HCT116 (cell line): ENCODE measurements at regions not wholly inside any gene's neighbourhood (a gene's known extent, or its start where the extent isn't known, plus 50 kb on each side); places are given as distances from the start of the nearest gene placed in this dataset.

ENCODE experiments used
- ATAC-seq: fragments of 200-7000 bp; cut with Tn5 transposase; 2 replicates; pipeline ENCODE4 v1.9.1; 2020; ENCODE audit warnings: mild to moderate bottlenecking, moderate library complexity
- BruUV-seq: library from RNA; stranded (reverse); fragments of 400-500 nt; replicated peaks from 2 replicates; lab custom pipeline; 2021; lab: Mats Ljungman, UMichigan
- CTCF ChIA-PET: fragments of 300-600 bp; sonication (Branson Sonifier 250); formaldehyde crosslinking; loops from one replicate; lab custom pipeline; 2021; ENCODE audit warnings: antibody characterized with exemption; lab: Charles Lee
- POLR2A ChIA-PET: fragments of 300-600, 350-600 bp; sonication (Branson Sonifier 250); formaldehyde crosslinking; loops from one replicate; lab custom pipeline; 2021; ENCODE audit warnings: antibody characterized with exemption; lab: Charles Lee
- RAD21 ChIA-PET, 2 experiments: fragments of 300-600 bp; sonication (Branson Sonifier 250); formaldehyde crosslinking; loops; one replicate each; lab custom pipeline; 2023; ENCODE audit warnings: low total read pairs in 2 of 2; ENCODE audit not compliant: uncharacterized antibody in 2 of 2, unreplicated experiment in 2 of 2, low non-redundant PET in 1 of 2; lab: Charles Lee
- DNase-seq: peaks from one replicate; pipeline ENCODE4 v3.0.0-alpha.2; 2010; ENCODE audit warnings: low read depth, low spot score
- H2AFZ ChIP-seq: fragments of 200-600 bp; shearing (Covaris generic), sonication (generic); 2 replicates; pipeline ENCODE4 v1.6.1; 2017; ENCODE audit warnings: low read depth, mixed run types, mixed read lengths, antibody characterized with exemption, low read length; ENCODE audit not compliant: poor library complexity, severe bottlenecking
- H3K27ac ChIP-seq: 2 replicates; pipeline ENCODE4 v1.5.1; 2012; ENCODE audit warnings: low read depth, low read length
- H3K27me3 ChIP-seq: fragments of 200-600 bp; sonication (generic); 2 replicates; pipeline ENCODE4 v1.6.1; 2016; ENCODE audit warnings: mixed run types, low read length, mixed read lengths; ENCODE audit not compliant: insufficient read depth
- H3K36me3 ChIP-seq, 2 experiments: fragments of 200-500 bp in 1 of 2; fragments of 200-600 bp in 1 of 2; sonication (Bioruptor generic) in 1 of 2; sonication (generic) in 1 of 2; 2 replicates each; pipeline versions ENCODE4 v1.5.1 to v1.6.1; 2014 to 2016; ENCODE audit warnings: low read length in 2 of 2, inconsistent platforms in 1 of 2, mixed read lengths in 1 of 2, mixed run types in 1 of 2; ENCODE audit not compliant: insufficient read depth in 2 of 2, control insufficient read depth in 1 of 2
- H3K4me1 ChIP-seq, 2 experiments: fragments of 200-600 bp in 1 of 2; sonication (generic) in 1 of 2; 2 replicates each; pipeline versions ENCODE4 v1.5.1 to v1.6.1; 2012 to 2017; ENCODE audit warnings: low read length in 2 of 2, inconsistent platforms in 1 of 2, mild to moderate bottlenecking in 1 of 2, mixed read lengths in 1 of 2, mixed run types in 1 of 2, moderate library complexity in 1 of 2; ENCODE audit not compliant: insufficient read depth in 2 of 2, control insufficient read depth in 1 of 2
- H3K4me2 ChIP-seq: fragments of 200-600 bp; sonication (generic); 2 replicates; pipeline ENCODE4 v1.6.1; 2017; ENCODE audit warnings: mixed run types, low read length, mixed read lengths
- H3K4me3 ChIP-seq, 2 experiments: fragments of 200-600 bp in 1 of 2; sonication (generic) in 1 of 2; replicated peaks in 1 of 2; 2 replicates each; pipeline ENCODE4 v1.5.1; 2011 to 2016; ENCODE audit warnings: low read length in 2 of 2, control low read depth in 1 of 2, low read depth in 1 of 2, mild to moderate bottlenecking in 1 of 2, mixed read lengths in 1 of 2, mixed run types in 1 of 2
- H3K79me2 ChIP-seq: fragments of 200-600 bp; sonication (generic); 2 replicates; pipeline ENCODE4 v1.6.1; 2017; ENCODE audit warnings: mild to moderate bottlenecking, mixed run types, low read length, moderate library complexity, mixed read lengths; ENCODE audit not compliant: insufficient read depth
- H3K9ac ChIP-seq: fragments of 200-600 bp; sonication (generic); 2 replicates; pipeline ENCODE4 v1.6.1; 2016; ENCODE audit warnings: low read length, mixed read lengths
- H3K9me2 ChIP-seq: fragments of 200-600 bp; sonication (generic), shearing (Covaris generic); 2 replicates; pipeline ENCODE4 v1.6.1; 2017; ENCODE audit warnings: mixed run types, mild to moderate bottlenecking, moderate library complexity; ENCODE audit not compliant: insufficient read depth
- H3K9me3 ChIP-seq, 2 experiments: fragments of 200-500 bp in 1 of 2; fragments of 200-600 bp in 1 of 2; sonication (Bioruptor generic) in 1 of 2; sonication (generic) in 1 of 2; 2 replicates each; pipeline ENCODE4 v1.6.1; 2014 to 2017; ENCODE audit warnings: low read length in 2 of 2, mixed read lengths in 2 of 2, inconsistent platforms in 1 of 2, low read depth in 1 of 2, mild to moderate bottlenecking in 1 of 2, mixed run types in 1 of 2, moderate library complexity in 1 of 2; ENCODE audit not compliant: control insufficient read depth in 1 of 2, insufficient read depth in 1 of 2
- H4K20me1 ChIP-seq: fragments of 200-600 bp; sonication (generic), shearing (Covaris generic); 2 replicates; pipeline ENCODE4 v1.6.1; 2017; ENCODE audit warnings: mixed run types, mild to moderate bottlenecking, moderate library complexity; ENCODE audit not compliant: insufficient read depth
- EGR1 ChIP-seq: IDR thresholded peaks from 2 replicates; pipeline ENCODE4 v1.6.1; 2012; ENCODE audit warnings: low read depth
- ELF1 ChIP-seq: IDR thresholded peaks from 2 replicates; pipeline ENCODE4 v1.6.1; 2012; ENCODE audit warnings: low read depth, borderline replicate concordance
- EZH2 ChIP-seq: fragments of 200-600 bp; sonication (generic); IDR thresholded peaks from 2 replicates; pipeline ENCODE4 v1.6.1; 2017; ENCODE audit warnings: antibody characterized with exemption, mixed run types
- JUND ChIP-seq: IDR thresholded peaks from 2 replicates; pipeline ENCODE4 v1.6.1; 2012
- SRF ChIP-seq: IDR thresholded peaks from 2 replicates; pipeline ENCODE4 v1.6.1; 2012; ENCODE audit warnings: low read depth
- TCF7L2 ChIP-seq: IDR thresholded peaks from 2 replicates; pipeline ENCODE4 v1.7.0; 2011; ENCODE audit warnings: borderline replicate concordance, inconsistent platforms; ENCODE audit not compliant: insufficient read depth, insufficient read length; ENCODE audit errors: extremely low read depth
- YY1 ChIP-seq: IDR thresholded peaks from 2 replicates; pipeline ENCODE4 v1.6.1; 2011; ENCODE audit warnings: low read length, low read depth, moderate library complexity, mild to moderate bottlenecking; ENCODE audit not compliant: insufficient replicate concordance; ENCODE audit errors: extremely low read depth
- ZNF274 ChIP-seq: fragments of 200-500 bp; sonication (Bioruptor generic); IDR thresholded peaks from 2 replicates; pipeline ENCODE4 v1.6.1; 2014; ENCODE audit warnings: mild to moderate bottlenecking, low read depth, low read length, inconsistent platforms
- intact Hi-C: fragments of 100-400 bp; cut with micrococcal nuclease; formaldehyde crosslinking; loops from 2 replicates; pipeline ENCODE4 v1.10.0; 2022
- TF ChIP-seq, protein P1 (sequence below), 3 experiments: fragments of 200-600 bp in 1 of 3; sonication (generic) in 1 of 3; IDR thresholded peaks in 2 of 3; conservative IDR thresholded peaks in 1 of 3; 2 replicates each; pipeline ENCODE4 v1.5.1; 2012 to 2017; ENCODE audit warnings: low read depth in 2 of 3, low read length in 2 of 3, antibody characterized with exemption in 1 of 3, borderline replicate concordance in 1 of 3, control low read depth in 1 of 3, mild to moderate bottlenecking in 1 of 3, mixed read lengths in 1 of 3, mixed run types in 1 of 3, moderate library complexity in 1 of 3; ENCODE audit not compliant: insufficient read depth in 1 of 3
- TF ChIP-seq, protein P2 (sequence below): IDR thresholded peaks from 2 replicates; pipeline ENCODE4 v1.6.1; 2011; ENCODE audit warnings: mild to moderate bottlenecking, low read length, moderate library complexity; ENCODE audit not compliant: insufficient replicate concordance; ENCODE audit errors: extremely low read depth

DNA sequence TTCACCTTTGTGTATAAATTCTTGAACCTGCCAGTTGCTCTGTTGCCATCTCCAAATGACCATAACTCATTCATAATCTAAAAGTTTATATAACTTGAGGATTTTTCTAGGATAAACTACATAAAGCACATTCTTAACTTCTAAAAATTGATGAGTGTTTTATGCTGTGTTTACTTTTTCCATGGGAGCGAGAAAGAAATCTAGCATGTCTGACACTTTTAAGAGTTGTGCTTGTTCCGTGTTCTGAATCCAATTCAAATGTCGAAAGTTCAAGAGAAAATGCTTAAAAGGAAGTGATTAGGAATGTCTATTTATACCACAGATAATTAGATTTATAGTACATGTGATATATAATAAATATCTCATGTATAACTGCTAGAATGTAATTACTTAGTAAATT is 154.4 kb downstream of the DEPDC1B start:
- TF ChIP-seq TCF7L2 (no peak), EZH2 (no peak), SRF (no peak), ZNF274 (no peak), JUND (no peak), YY1 (no peak)
- Histone ChIP-seq H3K9me3 (no peaks in the 10 kb centered on the region), H3K9ac (no peak overlapping the region), H3K27me3 (peaks cover 22% of the 10 kb centered on the region), H3K4me3 (no peak overlapping the region), H4K20me1 (no peaks in the 10 kb centered on the region), H3K36me3 (no peaks in the 10 kb centered on the region), H3K79me2 (no peaks in the 10 kb centered on the region), H3K27ac (no peak overlapping the region), H3K4me2 (no peak overlapping the region), H2AFZ (no peak overlapping the region), H3K4me1 (no peaks in the 10 kb centered on the region), H3K9me2 (no peaks in the 10 kb centered on the region)
- CTCF ChIA-PET = no interaction called here
- no peak for ATAC-seq
- BruUV-seq = no TSS peak
- RAD21 ChIA-PET = no interaction called here
- DNase-seq = no peak
- intact Hi-C loops = no loop called here
- POLR2A ChIA-PET = no interaction called here

DNA sequence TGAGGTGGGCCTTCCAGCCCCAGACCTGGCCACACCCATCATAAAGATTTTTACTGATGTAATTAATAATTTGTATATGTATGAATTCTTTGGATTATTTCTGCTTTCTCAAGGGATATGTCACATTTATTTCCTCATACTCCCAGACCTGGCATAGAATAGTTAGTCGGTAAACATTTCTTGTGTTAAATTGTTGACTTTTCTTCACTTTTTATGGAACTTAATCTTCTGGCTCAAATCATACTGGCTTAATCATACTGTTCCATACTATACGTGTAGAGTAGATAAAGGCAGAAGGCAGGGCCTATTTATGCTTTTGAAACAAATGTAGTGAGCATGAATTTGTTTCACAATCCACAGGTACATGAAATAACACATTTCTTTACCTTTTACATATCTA is 155.8 kb downstream of the DEPDC1B start:
- no TSS peak for BruUV-seq
- Histone ChIP-seq H4K20me1 (no peaks in the 10 kb centered on the region), H2AFZ (no peak overlapping the region), H3K27ac (no peak overlapping the region), H3K79me2 (no peaks in the 10 kb centered on the region), H3K9me3 (no peaks in the 10 kb centered on the region), H3K9ac (no peak overlapping the region), H3K4me2 (no peak overlapping the region), H3K9me2 (no peaks in the 10 kb centered on the region), H3K4me3 (no peak overlapping the region), H3K4me1 (no peaks in the 10 kb centered on the region), H3K27me3 (peaks cover 23% of the 10 kb centered on the region), H3K36me3 (no peaks in the 10 kb centered on the region)
- ChIA-PET RAD21 (no interaction called here), POLR2A (no interaction called here), CTCF (no interaction called here)
- TF ChIP-seq, protein P1, sequence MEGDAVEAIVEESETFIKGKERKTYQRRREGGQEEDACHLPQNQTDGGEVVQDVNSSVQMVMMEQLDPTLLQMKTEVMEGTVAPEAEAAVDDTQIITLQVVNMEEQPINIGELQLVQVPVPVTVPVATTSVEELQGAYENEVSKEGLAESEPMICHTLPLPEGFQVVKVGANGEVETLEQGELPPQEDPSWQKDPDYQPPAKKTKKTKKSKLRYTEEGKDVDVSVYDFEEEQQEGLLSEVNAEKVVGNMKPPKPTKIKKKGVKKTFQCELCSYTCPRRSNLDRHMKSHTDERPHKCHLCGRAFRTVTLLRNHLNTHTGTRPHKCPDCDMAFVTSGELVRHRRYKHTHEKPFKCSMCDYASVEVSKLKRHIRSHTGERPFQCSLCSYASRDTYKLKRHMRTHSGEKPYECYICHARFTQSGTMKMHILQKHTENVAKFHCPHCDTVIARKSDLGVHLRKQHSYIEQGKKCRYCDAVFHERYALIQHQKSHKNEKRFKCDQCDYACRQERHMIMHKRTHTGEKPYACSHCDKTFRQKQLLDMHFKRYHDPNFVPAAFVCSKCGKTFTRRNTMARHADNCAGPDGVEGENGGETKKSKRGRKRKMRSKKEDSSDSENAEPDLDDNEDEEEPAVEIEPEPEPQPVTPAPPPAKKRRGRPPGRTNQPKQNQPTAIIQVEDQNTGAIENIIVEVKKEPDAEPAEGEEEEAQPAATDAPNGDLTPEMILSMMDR (IDR thresholded peaks at IDR 0.05 in 2 of 3, conservative IDR thresholded peaks at IDR 0.05 in 1 of 3; ENCODE audit: borderline replicate concordance in 1 of 3, insufficient read depth in 1 of 3, low read depth in 2 of 3, low read length in 2 of 3) = no peak
- TF ChIP-seq TCF7L2 (no peak), ELF1 (no peak), EGR1 (no peak), ZNF274 (no peak)
- TF ChIP-seq, protein P2, sequence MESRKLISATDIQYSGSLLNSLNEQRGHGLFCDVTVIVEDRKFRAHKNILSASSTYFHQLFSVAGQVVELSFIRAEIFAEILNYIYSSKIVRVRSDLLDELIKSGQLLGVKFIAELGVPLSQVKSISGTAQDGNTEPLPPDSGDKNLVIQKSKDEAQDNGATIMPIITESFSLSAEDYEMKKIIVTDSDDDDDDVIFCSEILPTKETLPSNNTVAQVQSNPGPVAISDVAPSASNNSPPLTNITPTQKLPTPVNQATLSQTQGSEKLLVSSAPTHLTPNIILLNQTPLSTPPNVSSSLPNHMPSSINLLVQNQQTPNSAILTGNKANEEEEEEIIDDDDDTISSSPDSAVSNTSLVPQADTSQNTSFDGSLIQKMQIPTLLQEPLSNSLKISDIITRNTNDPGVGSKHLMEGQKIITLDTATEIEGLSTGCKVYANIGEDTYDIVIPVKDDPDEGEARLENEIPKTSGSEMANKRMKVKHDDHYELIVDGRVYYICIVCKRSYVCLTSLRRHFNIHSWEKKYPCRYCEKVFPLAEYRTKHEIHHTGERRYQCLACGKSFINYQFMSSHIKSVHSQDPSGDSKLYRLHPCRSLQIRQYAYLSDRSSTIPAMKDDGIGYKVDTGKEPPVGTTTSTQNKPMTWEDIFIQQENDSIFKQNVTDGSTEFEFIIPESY = no peak
- intact Hi-C loops = no loop called here
- DNase-seq (no peak), ATAC-seq (no peak)
